Stomach (tissue), 8 donors: ENCODE measurements at regions not wholly inside any gene's neighbourhood (a gene's known extent, or its start where the extent isn't known, plus 50 kb on each side); places are given as distances from the start of the nearest gene placed in this dataset.

Experiments
- DNase-seq, 2 donors: peaks; one replicate each; pipeline versions ENCODE4 v3.0.0 to v3.0.0-alpha.2; 2013 to 2019
- H3K27ac ChIP-seq, 5 donors: fragments of 200-600 bp in 4 of 5; sonication (generic) in 4 of 5; one replicate each; pipeline ENCODE4 v1.5.1; 2013 to 2019; ENCODE audit warnings: mild to moderate bottlenecking in 1 of 5, moderate library complexity in 1 of 5
- H3K27me3 ChIP-seq, 3 donors: fragments of 200-600 bp; sonication (generic); one replicate each; pipeline ENCODE4 v1.5.1; 2017 to 2019; ENCODE audit warnings: mixed run types in 1 of 3
- H3K36me3 ChIP-seq, 4 donors: fragments of 200-600 bp; sonication (generic); 1 replicate in 3 of 4; 2 replicates in 1 of 4; pipeline ENCODE4 v1.5.1; 2016 to 2019
- H3K4me1 ChIP-seq, 4 donors: fragments of 200-600 bp; sonication (generic); one replicate each; pipeline ENCODE4 v1.5.1; 2016 to 2019
- H3K4me3 ChIP-seq, 4 donors: fragments of 200-600 bp; sonication (generic) in 3 of 4; one replicate each; pipeline ENCODE4 v1.5.1; 2016 to 2019; ENCODE audit warnings: mild to moderate bottlenecking in 1 of 4
- H3K9me3 ChIP-seq, 4 donors: fragments of 200-600 bp; sonication (generic); one replicate each; pipeline ENCODE4 v1.5.1; 2016 to 2019
- EP300 ChIP-seq: sonication (generic); formaldehyde crosslinking; IDR thresholded peaks from one replicate; pipeline ENCODE4 v1.6.1; 2017; ENCODE audit warnings: antibody characterized with exemption
- POLR2A ChIP-seq, 4 donors: fragments of 450-650 bp; IDR thresholded peaks; one replicate each; pipeline ENCODE4 v1.6.1; 2016; ENCODE audit warnings: antibody characterized with exemption in 4 of 4, control low read depth in 2 of 4, mild to moderate bottlenecking in 1 of 4, moderate library complexity in 1 of 4
- POLR2AphosphoS5 ChIP-seq, 3 donors: sonication (generic); formaldehyde crosslinking; IDR thresholded peaks; one replicate each; pipeline ENCODE4 v1.6.1; 2016; ENCODE audit warnings: antibody characterized with exemption in 3 of 3
- WGBS, 5 donors: extraction: QIAGEN DNeasy Blood & Tissue Kit in 3 of 5; methylation state at CpG; one replicate each; pipeline versions ENCODE4 v1.1.5 to v1.1.7; 2013 to 2018; 5-methylcytosine and 5-hydroxymethylcytosine counted together
- intact Hi-C: fragments of 100-400 bp; cut with DNase I; formaldehyde crosslinking; loops from one replicate; pipeline ENCODE4 v1.15.1; 2023; ENCODE audit warnings: low total_unique reads
- TF ChIP-seq, protein P1 (sequence below), 7 experiments: fragments of 450-650 bp in 4 of 7; fragments of 200-600 bp in 3 of 7; sonication (generic) in 3 of 7; IDR thresholded peaks; one replicate each; pipeline ENCODE4 v1.5.1; 2016 to 2019; ENCODE audit warnings: antibody characterized with exemption in 7 of 7, control low read depth in 2 of 7, mild to moderate bottlenecking in 1 of 7
- donor health status: healthy with polysubstance abuse.
- donor health status: Bipolar disorder and iron deficiency.
- donor health status: healthy.

DNA sequence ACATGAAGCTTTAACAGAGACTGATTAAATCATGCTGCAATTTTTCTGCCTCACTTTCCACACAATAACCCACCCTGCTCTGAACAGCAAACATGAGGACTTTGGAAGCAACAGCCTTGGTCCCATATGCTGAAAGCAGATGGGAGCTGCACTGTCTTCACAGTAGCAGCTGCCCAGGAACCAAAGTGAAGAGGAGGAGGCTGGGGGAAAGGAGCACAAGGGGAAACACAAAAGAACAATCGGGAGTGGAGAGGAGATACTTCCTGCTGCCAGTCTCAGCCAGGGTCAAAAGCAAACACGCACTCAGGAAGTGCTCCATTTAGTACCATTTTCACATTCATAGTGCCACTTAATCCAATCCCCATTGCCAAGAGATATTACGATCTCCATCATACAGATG is 183.3 kb upstream of the PUM3 start:
- WGBS, 5 donors = 38 to 51% (median 50%) methylated on average over 3 of the region's 3 CpGs
- no peak for TF ChIP-seq POLR2A (IDR thresholded peaks at IDR 0.05)
- TF ChIP-seq, protein P1, sequence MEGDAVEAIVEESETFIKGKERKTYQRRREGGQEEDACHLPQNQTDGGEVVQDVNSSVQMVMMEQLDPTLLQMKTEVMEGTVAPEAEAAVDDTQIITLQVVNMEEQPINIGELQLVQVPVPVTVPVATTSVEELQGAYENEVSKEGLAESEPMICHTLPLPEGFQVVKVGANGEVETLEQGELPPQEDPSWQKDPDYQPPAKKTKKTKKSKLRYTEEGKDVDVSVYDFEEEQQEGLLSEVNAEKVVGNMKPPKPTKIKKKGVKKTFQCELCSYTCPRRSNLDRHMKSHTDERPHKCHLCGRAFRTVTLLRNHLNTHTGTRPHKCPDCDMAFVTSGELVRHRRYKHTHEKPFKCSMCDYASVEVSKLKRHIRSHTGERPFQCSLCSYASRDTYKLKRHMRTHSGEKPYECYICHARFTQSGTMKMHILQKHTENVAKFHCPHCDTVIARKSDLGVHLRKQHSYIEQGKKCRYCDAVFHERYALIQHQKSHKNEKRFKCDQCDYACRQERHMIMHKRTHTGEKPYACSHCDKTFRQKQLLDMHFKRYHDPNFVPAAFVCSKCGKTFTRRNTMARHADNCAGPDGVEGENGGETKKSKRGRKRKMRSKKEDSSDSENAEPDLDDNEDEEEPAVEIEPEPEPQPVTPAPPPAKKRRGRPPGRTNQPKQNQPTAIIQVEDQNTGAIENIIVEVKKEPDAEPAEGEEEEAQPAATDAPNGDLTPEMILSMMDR (IDR thresholded peaks at IDR 0.05) = no peak
- TF ChIP-seq POLR2AphosphoS5 (IDR thresholded peaks at IDR 0.05) = no peak
- no peak for TF ChIP-seq EP300
- DNase-seq = no peak
- Histone ChIP-seq H3K4me1 (no peaks in the 10 kb centered on the region), H3K27me3 (no peaks in the 10 kb centered on the region), H3K36me3 (no peaks in the 10 kb centered on the region), H3K27ac (no peak overlapping the region), H3K4me3 (no peak overlapping the region), H3K9me3 (no peaks in the 10 kb centered on the region)
- intact Hi-C loops = no loop called here

DNA sequence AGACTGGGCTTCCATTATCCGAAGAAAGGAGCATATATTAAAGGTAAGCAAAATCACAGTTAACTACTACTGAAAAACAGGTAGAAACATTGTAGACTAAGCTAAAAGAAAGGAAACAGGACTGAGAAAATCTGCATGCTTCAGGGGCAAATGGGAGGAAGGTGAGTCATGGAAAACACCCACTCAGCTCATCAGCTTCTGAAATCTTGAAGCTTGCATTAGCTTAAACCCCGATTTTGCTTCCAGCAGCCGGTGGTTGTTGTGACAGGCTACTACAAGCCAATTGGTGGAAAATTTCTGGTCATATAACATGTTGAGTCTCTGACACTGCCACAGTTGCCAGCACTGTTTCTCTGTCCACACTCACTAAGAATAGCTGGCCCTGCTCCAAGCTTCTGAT is 179.6 kb upstream of the PUM3 start:
- TF ChIP-seq POLR2A (IDR thresholded peaks at IDR 0.05) = no peak
- no peak for TF ChIP-seq POLR2AphosphoS5 (IDR thresholded peaks at IDR 0.05)
- TF ChIP-seq, protein P1 (IDR thresholded peaks at IDR 0.05) = no peak
- no peak for TF ChIP-seq EP300
- WGBS, 5 donors = 71 to 88% (median 81%) methylated on average over 3 of the region's 3 CpGs
- Histone ChIP-seq H3K36me3 (no peaks in the 10 kb centered on the region), H3K9me3 (no peaks in the 10 kb centered on the region), H3K4me3 (no peak overlapping the region), H3K27ac (no peak overlapping the region), H3K27me3 (no peaks in the 10 kb centered on the region), H3K4me1 (no peaks in the 10 kb centered on the region)
- intact Hi-C loops = no loop called here
- no peak for DNase-seq

DNA sequence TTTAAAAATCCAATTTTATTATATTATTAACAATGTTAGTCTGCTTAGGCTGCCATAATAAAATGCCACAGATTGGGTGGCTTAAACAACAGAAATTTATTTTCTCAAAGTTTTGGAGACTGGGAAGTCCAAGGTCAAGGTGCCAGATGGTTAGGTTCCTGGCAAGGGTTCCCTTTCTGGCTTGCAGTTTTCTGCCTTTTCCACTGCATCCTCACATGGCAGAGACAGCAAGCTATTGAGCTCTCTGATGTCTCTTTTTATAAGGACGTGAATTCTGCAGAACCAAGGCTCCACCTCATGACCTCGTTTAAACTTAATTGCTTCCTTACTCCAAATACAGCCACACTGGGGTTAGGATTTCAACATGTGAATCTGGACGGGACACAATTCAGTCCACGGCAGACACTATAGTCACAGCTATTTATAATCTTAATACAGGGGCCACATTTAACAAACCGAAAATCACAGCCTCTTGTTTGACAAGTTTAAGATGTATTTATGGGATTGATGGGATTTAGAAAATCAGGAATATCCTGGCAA is 174.9 kb upstream of the PUM3 start:
- Histone ChIP-seq H3K27ac (no peak overlapping the region), H3K4me3 (no peak overlapping the region), H3K36me3 (no peaks in the 10 kb centered on the region), H3K4me1 (no peaks in the 10 kb centered on the region), H3K27me3 (no peaks in the 10 kb centered on the region), H3K9me3 (no peaks in the 10 kb centered on the region)
- intact Hi-C loops = no loop called here
- DNase-seq = no peak
- TF ChIP-seq EP300 = no peak
- TF ChIP-seq POLR2A (IDR thresholded peaks at IDR 0.05) = no peak
- no peak for TF ChIP-seq POLR2AphosphoS5 (IDR thresholded peaks at IDR 0.05)
- TF ChIP-seq, protein P1 (IDR thresholded peaks at IDR 0.05) = no peak
- WGBS, 5 donors = 45 to 62% (median 61%) methylated on average over 5 of the region's 5 CpGs

DNA sequence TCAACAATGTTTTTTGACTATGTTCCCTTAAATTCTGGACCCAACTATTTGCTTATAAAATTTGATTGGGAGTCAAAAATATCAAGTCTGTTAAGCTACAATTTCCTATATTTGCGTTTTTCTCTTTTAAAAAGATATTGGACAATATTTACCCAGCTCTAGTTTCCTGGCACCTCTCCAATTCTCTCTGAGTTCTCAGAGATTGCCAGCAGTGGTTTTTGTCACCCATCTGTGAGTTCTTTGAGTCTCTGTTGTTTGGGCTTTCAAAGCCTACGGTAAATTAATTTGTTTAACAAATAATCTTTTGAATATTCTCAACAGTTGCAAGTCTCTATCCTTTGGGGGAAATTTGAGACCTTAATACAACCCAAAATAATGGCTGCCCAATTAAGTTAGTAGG is 174.2 kb upstream of the PUM3 start:
- DNase-seq = peak in 1 of 2 donors; percentile 28
- H3K27me3 ChIP-seq = no peaks in the 10 kb centered on the region
- no peaks in the 10 kb centered on the region for H3K4me1 ChIP-seq
- 18 to 40% (median 35%) methylated on average over 2 of the region's 2 CpGs for WGBS, 5 donors
- no peak for TF ChIP-seq POLR2A (IDR thresholded peaks at IDR 0.05)
- TF ChIP-seq EP300 = no peak
- TF ChIP-seq POLR2AphosphoS5 (IDR thresholded peaks at IDR 0.05) = no peak
- TF ChIP-seq, protein P1 (IDR thresholded peaks at IDR 0.05) = no peak
- no peak overlapping the region for H3K4me3 ChIP-seq
- no peak overlapping the region for H3K27ac ChIP-seq
- H3K36me3 ChIP-seq = no peaks in the 10 kb centered on the region
- H3K9me3 ChIP-seq = no peaks in the 10 kb centered on the region
- intact Hi-C loops = no loop called here
